HUES48 (cell line): ENCODE measurements at regions not wholly inside any gene's neighbourhood (a gene's known extent, or its start where the extent isn't known, plus 50 kb on each side); places are given as distances from the start of the nearest gene placed in this dataset.
"Not testable (repeated sequence)": the region's sequence is repeated elsewhere in the genome, so short reads cannot be mapped to it uniquely, and the experiment has no call there.

Experiments
- H3K27ac ChIP-seq: one replicate; pipeline ENCODE4 v1.7.0; 2013; ENCODE audit warnings: low read depth, low read length, inconsistent platforms
- H3K27me3 ChIP-seq: 2 replicates; pipeline ENCODE4 v1.6.1; 2013; ENCODE audit warnings: mild to moderate bottlenecking, low read length; ENCODE audit not compliant: control insufficient read depth, insufficient read depth
- H3K36me3 ChIP-seq: 2 replicates; pipeline ENCODE4 v1.6.1; 2013; ENCODE audit warnings: low read length; ENCODE audit not compliant: control insufficient read depth, insufficient read depth
- H3K4me1 ChIP-seq: 2 replicates; pipeline ENCODE4 v1.6.1; 2013; ENCODE audit warnings: mild to moderate bottlenecking, low read length; ENCODE audit not compliant: control insufficient read depth, insufficient read depth
- H3K4me3 ChIP-seq: 2 replicates; pipeline ENCODE4 v1.5.1; 2013; ENCODE audit warnings: mild to moderate bottlenecking, low read depth, low read length
- H3K9ac ChIP-seq: 2 replicates; pipeline ENCODE4 v1.6.1; 2013; ENCODE audit warnings: mild to moderate bottlenecking, low read depth, low read length, moderate library complexity
- H3K9me3 ChIP-seq: 2 replicates; pipeline ENCODE4 v1.6.1; 2013; ENCODE audit warnings: low read length; ENCODE audit not compliant: control insufficient read depth, insufficient read depth

- not testable (repeated sequence) for H3K9ac ChIP-seq
- peaks cover 11% of the 10 kb centered on the region for H3K4me1 ChIP-seq
Measured at GRCh38 chr1:16794609-16795008, 54.3 kb downstream of the RNU1-4 start.

DNA sequence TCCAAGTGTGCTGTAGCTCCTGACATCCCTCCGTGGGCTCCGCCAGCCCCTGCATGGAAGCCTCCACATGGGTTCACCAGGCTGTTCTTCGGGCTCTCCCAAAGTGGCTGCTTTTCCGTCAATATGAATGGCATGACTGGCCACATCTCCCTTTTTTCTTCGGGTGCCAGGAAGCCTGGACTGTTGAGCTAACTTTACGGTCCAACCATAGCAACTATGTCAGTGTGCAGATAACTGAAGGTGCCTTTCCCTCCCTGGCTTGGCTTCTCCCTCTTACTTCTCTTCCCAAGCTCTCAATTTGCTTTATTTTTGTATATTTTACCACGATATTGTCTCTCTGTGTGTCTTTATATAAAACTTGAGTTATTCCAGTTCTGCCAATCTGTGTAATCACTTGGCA lies 54.8 kb downstream of the RNU1-4 start:
- peaks cover 11% of the 10 kb centered on the region for H3K4me1 ChIP-seq
- not testable (repeated sequence) for H3K27ac ChIP-seq, H3K4me3 ChIP-seq, H3K9me3 ChIP-seq, H3K27me3 ChIP-seq, H3K9ac ChIP-seq, H3K36me3 ChIP-seq

More at GRCh38 chr1:16794609-16795008, 54.3 kb downstream of the RNU1-4 start:
- H3K36me3 ChIP-seq, H3K27ac ChIP-seq, H3K27me3 ChIP-seq, H3K4me3 ChIP-seq, H3K9me3 ChIP-seq: not testable (repeated sequence)

GRCh38 chr1:16796179-16796578 lies 55.9 kb downstream of the RNU1-4 start:
- not testable (repeated sequence) for H3K9me3 ChIP-seq, H3K27me3 ChIP-seq, H3K4me3 ChIP-seq, H3K9ac ChIP-seq, H3K27ac ChIP-seq, H3K36me3 ChIP-seq
- H3K4me1 ChIP-seq, result peaks cover 11% of the 10 kb centered on the region

DNA sequence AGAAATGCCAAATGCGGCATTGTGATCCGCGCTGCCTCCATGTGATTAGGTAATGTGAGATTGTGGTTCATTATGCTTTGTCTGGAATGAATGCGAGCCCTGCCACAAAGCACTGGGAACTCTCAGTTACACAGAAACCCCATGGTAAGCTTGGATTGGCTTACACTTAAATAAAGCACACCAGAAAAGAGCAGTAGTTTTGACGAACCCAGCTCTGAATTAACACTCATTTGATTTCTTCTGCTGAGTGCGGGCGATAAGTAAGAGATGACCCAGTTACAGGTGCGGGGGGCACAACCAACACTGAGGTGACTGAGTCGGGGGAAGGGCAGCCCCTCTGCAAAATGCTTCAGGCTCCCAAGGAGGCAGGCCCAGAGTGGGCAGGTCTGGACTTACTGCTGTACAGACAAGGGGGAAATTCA lies 56.3 kb downstream of the RNU1-4 start:
- Histone ChIP-seq H3K27ac (peak overlapping the region; percentile 65), H3K4me1 (peaks cover 11% of the 10 kb centered on the region)
- H3K36me3 ChIP-seq, H3K4me3 ChIP-seq, H3K27me3 ChIP-seq, H3K9me3 ChIP-seq, H3K9ac ChIP-seq: not testable (repeated sequence)

DNA sequence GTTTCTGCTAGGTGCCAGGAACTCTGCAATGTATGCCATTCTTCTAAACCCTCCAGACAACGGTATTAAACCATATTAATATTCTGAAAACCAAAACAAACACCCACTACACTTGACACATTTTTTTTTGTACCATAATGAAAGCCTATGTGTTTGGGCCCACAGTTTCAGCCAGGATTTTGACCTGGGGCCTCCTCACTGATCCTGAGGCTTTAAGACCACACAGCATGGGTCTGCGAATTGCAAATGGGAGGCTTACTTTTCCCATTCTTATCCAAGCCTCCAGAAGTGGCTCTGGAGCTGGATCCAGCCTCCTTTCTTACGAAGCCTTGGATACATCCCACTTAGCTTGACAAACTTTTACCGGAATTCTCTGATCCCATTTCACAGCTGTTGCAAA lies 56.7 kb downstream of the RNU1-4 start:
- not testable (repeated sequence) for H3K9ac ChIP-seq

GRCh38 chr1:16798050-16798449 lies 57.7 kb downstream of the RNU1-4 start:
- H3K9me3 ChIP-seq, H3K4me3 ChIP-seq, H3K9ac ChIP-seq, H3K36me3 ChIP-seq, H3K27ac ChIP-seq, H3K27me3 ChIP-seq: not testable (repeated sequence)
- peaks cover 11% of the 10 kb centered on the region for H3K4me1 ChIP-seq

More for the DNA sequence above, 56.7 kb downstream of the RNU1-4 start:
- H3K36me3 ChIP-seq, H3K27me3 ChIP-seq, H3K4me3 ChIP-seq, H3K9me3 ChIP-seq: not testable (repeated sequence)
- H3K4me1 ChIP-seq, result peaks cover 11% of the 10 kb centered on the region
- H3K27ac ChIP-seq, result peak overlapping the region; percentile 65
